GM10248 (cell line): ENCODE measurements at regions not wholly inside any gene's neighbourhood (a gene's known extent, or its start where the extent isn't known, plus 50 kb on each side); places are given as distances from the start of the nearest gene placed in this dataset.

Experiments used
- CTCF ChIA-PET: fragments of 300-600 bp; sonication (Branson Sonifier 250); formaldehyde crosslinking; extraction: SDS; loops from one replicate; lab custom pipeline; 2021; ENCODE audit warnings: antibody characterized with exemption; lab: Yijun Ruan, JAX
- POLR2A ChIA-PET: fragments of 350-650 bp; sonication (Branson Sonifier 250); formaldehyde crosslinking; extraction: SDS; loops from one replicate; lab custom pipeline; 2020; ENCODE audit warnings: antibody characterized with exemption; lab: Yijun Ruan, JAX
- DNase-seq: peaks from one replicate; pipeline ENCODE4 v3.0.0; 2012; ENCODE audit errors: extremely low spot score
- TF ChIP-seq, protein P1 (sequence below): IDR thresholded peaks from 2 replicates; pipeline ENCODE4 v1.5.1; 2012; ENCODE audit warnings: mild to moderate bottlenecking, low read depth; ENCODE audit errors: extremely low read depth, missing control alignments, control extremely low read depth

GRCh38 chr6:147054871-147055270 is 149.3 kb upstream of the STXBP5 start:
- CTCF ChIA-PET = interaction anchor here (0.8 to 1.1 kb wide), 3 partner anchors 15 to 38 kb away, joined by 3 read pairs; no protein-coding TSS in a partner anchor
- POLR2A ChIA-PET = no interaction called here
- TF ChIP-seq, protein P1, sequence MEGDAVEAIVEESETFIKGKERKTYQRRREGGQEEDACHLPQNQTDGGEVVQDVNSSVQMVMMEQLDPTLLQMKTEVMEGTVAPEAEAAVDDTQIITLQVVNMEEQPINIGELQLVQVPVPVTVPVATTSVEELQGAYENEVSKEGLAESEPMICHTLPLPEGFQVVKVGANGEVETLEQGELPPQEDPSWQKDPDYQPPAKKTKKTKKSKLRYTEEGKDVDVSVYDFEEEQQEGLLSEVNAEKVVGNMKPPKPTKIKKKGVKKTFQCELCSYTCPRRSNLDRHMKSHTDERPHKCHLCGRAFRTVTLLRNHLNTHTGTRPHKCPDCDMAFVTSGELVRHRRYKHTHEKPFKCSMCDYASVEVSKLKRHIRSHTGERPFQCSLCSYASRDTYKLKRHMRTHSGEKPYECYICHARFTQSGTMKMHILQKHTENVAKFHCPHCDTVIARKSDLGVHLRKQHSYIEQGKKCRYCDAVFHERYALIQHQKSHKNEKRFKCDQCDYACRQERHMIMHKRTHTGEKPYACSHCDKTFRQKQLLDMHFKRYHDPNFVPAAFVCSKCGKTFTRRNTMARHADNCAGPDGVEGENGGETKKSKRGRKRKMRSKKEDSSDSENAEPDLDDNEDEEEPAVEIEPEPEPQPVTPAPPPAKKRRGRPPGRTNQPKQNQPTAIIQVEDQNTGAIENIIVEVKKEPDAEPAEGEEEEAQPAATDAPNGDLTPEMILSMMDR = no peak
- no peak for DNase-seq

GRCh38 chr6:147055821-147056392 is 148.3 kb upstream of the STXBP5 start:
- no peak for DNase-seq
- TF ChIP-seq, protein P1 = no peak

DNA sequence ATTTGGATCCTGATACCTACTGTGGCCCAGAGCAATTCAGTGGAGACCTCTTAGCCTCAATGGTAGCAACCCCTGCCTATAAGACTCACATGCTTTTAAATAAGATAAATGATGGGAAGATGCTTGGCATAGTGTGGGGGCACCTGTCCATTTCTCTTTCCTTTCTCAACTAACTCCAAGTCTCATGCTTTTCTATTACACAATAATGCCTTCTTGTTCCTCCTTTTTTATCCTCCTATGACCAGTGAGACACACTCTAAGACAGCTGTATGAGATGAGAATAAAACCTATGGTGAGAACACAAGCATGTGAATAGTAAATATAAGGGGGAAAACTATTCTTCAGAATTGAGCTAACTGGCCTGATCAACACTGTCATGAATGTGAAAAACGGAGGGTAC is 147.0 kb upstream of the STXBP5 start:
- no peak for DNase-seq
- TF ChIP-seq, protein P1 = no peak
- CTCF ChIA-PET = no interaction called here
- POLR2A ChIA-PET = no interaction called here

More at GRCh38 chr6:147055821-147056392, 148.3 kb upstream of the STXBP5 start:
- POLR2A ChIA-PET = no interaction called here
- CTCF ChIA-PET = interaction anchor here (0.6 kb wide), 1 partner anchor 8 kb away, joined by 4 read pairs; no protein-coding TSS in a partner anchor

- POLR2A ChIA-PET = no interaction called here
- DNase-seq = no peak
- CTCF ChIA-PET = interaction anchor here (1.9 kb wide), 1 partner anchor 10 kb away, joined by 5 read pairs; no protein-coding TSS in a partner anchor
- TF ChIP-seq, protein P1 = no peak
Observed at GRCh38 chr6:147057705-147058342, 146.4 kb upstream of the STXBP5 start.

- CTCF ChIA-PET = interaction anchor here (1.0 to 1.9 kb wide), 2 partner anchors 11 to 18 kb away, joined by 3 to 5 read pairs; no protein-coding TSS in a partner anchor
- no peak for DNase-seq
- TF ChIP-seq, protein P1 = no peak
- POLR2A ChIA-PET = no interaction called here
Observed at GRCh38 chr6:147058786-147059385, 145.3 kb upstream of the STXBP5 start.

DNA sequence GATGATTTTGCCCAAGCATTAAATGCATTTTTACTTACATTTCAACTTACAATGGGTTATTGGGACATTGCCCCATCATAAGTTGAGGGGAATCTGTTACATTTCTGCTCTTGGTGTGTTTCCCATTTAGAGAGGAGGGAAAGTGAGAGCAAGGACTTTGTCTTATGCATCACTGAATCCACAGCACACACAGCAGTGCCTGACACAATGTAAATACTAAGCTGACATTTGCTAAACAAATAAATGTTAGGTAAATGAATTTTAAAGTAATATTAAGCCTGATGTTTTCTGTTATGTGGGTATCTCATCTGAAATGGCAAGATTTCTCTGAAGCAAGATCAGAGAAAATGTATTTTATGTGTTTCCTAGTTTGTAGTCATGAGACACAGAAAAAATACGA is 143.6 kb upstream of the STXBP5 start:
- TF ChIP-seq, protein P1 = no peak
- ChIA-PET CTCF (no interaction called here), POLR2A (no interaction called here)
- DNase-seq = no peak
